ENCODE measurements at regions not wholly inside any gene's neighbourhood (a gene's known extent, or its start where the extent isn't known, plus 50 kb on each side); places are given as distances from the start of the nearest gene placed in this dataset.

DNA sequence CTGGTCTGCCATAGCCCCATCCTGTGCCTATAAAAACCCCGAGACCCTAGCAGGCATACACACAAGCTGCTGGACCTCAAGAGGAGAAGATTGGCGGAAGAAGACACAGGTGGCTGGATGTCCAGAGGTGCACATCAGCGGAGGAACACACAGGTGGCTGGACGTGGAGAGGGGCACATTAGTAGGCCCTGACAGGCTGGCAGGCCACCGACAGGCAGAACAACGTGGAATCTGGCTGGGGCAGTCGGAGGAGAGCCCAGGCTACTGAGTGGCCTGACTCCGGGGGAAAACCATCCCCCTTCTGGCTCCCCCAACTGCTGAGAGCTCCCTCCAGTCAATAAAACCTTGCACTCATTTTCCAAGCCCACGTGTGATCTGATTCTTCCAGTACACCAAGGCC lies 512.5 kb upstream of the AMOT start:
- TF ChIP-seq, protein P1, sequence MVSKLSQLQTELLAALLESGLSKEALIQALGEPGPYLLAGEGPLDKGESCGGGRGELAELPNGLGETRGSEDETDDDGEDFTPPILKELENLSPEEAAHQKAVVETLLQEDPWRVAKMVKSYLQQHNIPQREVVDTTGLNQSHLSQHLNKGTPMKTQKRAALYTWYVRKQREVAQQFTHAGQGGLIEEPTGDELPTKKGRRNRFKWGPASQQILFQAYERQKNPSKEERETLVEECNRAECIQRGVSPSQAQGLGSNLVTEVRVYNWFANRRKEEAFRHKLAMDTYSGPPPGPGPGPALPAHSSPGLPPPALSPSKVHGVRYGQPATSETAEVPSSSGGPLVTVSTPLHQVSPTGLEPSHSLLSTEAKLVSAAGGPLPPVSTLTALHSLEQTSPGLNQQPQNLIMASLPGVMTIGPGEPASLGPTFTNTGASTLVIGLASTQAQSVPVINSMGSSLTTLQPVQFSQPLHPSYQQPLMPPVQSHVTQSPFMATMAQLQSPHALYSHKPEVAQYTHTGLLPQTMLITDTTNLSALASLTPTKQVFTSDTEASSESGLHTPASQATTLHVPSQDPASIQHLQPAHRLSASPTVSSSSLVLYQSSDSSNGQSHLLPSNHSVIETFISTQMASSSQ (IDR thresholded peaks at IDR 0.05; ENCODE audit: low read depth) = no peak
- TF ChIP-seq, protein P1 (CRISPR knock-in tag; IDR thresholded peaks at IDR 0.05; ENCODE audit: borderline replicate concordance) = no peak
- no peak for TF ChIP-seq POLR2A (IDR thresholded peaks at IDR 0.05; ENCODE audit: insufficient read depth in 1 of 2, low read depth in 2 of 2, low read length in 2 of 2)
- no peak for TF ChIP-seq ZNF746 (CRISPR knock-in tag; IDR thresholded peaks at IDR 0.05)
- TF ChIP-seq BCLAF1 (IDR thresholded peaks at IDR 0.05) = no peak
- TF ChIP-seq HOXA7 (CRISPR knock-in tag; IDR thresholded peaks at IDR 0.05) = no peak
- TF ChIP-seq RNF2 (conservative IDR thresholded peaks at IDR 0.05; ENCODE audit: low read depth) = no peak
- TF ChIP-seq, protein P2, sequence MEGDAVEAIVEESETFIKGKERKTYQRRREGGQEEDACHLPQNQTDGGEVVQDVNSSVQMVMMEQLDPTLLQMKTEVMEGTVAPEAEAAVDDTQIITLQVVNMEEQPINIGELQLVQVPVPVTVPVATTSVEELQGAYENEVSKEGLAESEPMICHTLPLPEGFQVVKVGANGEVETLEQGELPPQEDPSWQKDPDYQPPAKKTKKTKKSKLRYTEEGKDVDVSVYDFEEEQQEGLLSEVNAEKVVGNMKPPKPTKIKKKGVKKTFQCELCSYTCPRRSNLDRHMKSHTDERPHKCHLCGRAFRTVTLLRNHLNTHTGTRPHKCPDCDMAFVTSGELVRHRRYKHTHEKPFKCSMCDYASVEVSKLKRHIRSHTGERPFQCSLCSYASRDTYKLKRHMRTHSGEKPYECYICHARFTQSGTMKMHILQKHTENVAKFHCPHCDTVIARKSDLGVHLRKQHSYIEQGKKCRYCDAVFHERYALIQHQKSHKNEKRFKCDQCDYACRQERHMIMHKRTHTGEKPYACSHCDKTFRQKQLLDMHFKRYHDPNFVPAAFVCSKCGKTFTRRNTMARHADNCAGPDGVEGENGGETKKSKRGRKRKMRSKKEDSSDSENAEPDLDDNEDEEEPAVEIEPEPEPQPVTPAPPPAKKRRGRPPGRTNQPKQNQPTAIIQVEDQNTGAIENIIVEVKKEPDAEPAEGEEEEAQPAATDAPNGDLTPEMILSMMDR (CRISPR knock-in tag; IDR thresholded peaks at IDR 0.05) = no peak
- no peak for TF ChIP-seq JUND (CRISPR knock-in tag; IDR thresholded peaks at IDR 0.05)
- TF ChIP-seq HDAC2 (CRISPR knock-in tag; IDR thresholded peaks at IDR 0.05) = no peak
